ENCODE measurements at regions not wholly inside any gene's neighbourhood (a gene's known extent, or its start where the extent isn't known, plus 50 kb on each side); places are given as distances from the start of the nearest gene placed in this dataset.

- H3K4me3 ChIP-seq, result no peak overlapping the region
- peaks cover 13% of the 10 kb centered on the region; the same call in 1 of the 2 replicates for H3K9me3 ChIP-seq (replicated peaks)
- H3K27me3 ChIP-seq (replicated peaks), result no peaks in the 10 kb centered on the region
- no peaks in the 10 kb centered on the region for H3K36me3 ChIP-seq
- DNase-seq (ENCODE audit: low read depth in 1 of 2, low spot score in 2 of 2), result no peak
- no peak overlapping the region for H3K27ac ChIP-seq
- no peaks in the 10 kb centered on the region for H3K4me1 ChIP-seq (replicated peaks)
Measured at GRCh38 chr13:83538636-83539035, 343.6 kb downstream of the SLITRK1 start.

GRCh38 chr13:83536941-83537340 lies 345.3 kb downstream of the SLITRK1 start:
- DNase-seq (ENCODE audit: low read depth in 1 of 2, low spot score in 2 of 2), result no peak
- no peak overlapping the region for H3K27ac ChIP-seq
- H3K4me1 ChIP-seq (replicated peaks), result no peaks in the 10 kb centered on the region
- peaks cover 18% of the 10 kb centered on the region; the same call in 1 of the 2 replicates for H3K9me3 ChIP-seq (replicated peaks)
- H3K27me3 ChIP-seq (replicated peaks), result no peaks in the 10 kb centered on the region
- no peak overlapping the region for H3K4me3 ChIP-seq
- H3K36me3 ChIP-seq, result no peaks in the 10 kb centered on the region

- peaks cover 20% of the 10 kb centered on the region; the same call in 1 of the 2 replicates for H3K9me3 ChIP-seq (replicated peaks)
- H3K36me3 ChIP-seq, result no peaks in the 10 kb centered on the region
- no peak overlapping the region for H3K4me3 ChIP-seq
- H3K4me1 ChIP-seq (replicated peaks), result no peaks in the 10 kb centered on the region
- DNase-seq (ENCODE audit: low read depth in 1 of 2, low spot score in 2 of 2), result no peak
- no peak overlapping the region for H3K27ac ChIP-seq
- H3K27me3 ChIP-seq (replicated peaks), result no peaks in the 10 kb centered on the region
Measured at GRCh38 chr13:83536153-83536552, 346.1 kb downstream of the SLITRK1 start.

GRCh38 chr13:83532809-83533208 lies 349.5 kb downstream of the SLITRK1 start:
- Histone ChIP-seq H3K27ac (no peak overlapping the region), H3K27me3 (replicated peaks) (no peaks in the 10 kb centered on the region), H3K4me1 (replicated peaks) (no peaks in the 10 kb centered on the region), H3K36me3 (no peaks in the 10 kb centered on the region), H3K9me3 (replicated peaks) (peaks cover 25% of the 10 kb centered on the region; the same call in 1 of the 2 replicates), H3K4me3 (no peak overlapping the region)
- no peak for DNase-seq (ENCODE audit: low read depth in 1 of 2, low spot score in 2 of 2)

GRCh38 chr13:83531022-83531421 lies 351.3 kb downstream of the SLITRK1 start:
- H3K36me3 ChIP-seq, result no peaks in the 10 kb centered on the region
- H3K27me3 ChIP-seq (replicated peaks), result no peaks in the 10 kb centered on the region
- peaks cover 16% of the 10 kb centered on the region; the same call in 1 of the 2 replicates for H3K9me3 ChIP-seq (replicated peaks)
- no peak overlapping the region for H3K4me3 ChIP-seq
- no peak for DNase-seq (ENCODE audit: low read depth in 1 of 2, low spot score in 2 of 2)
- H3K4me1 ChIP-seq (replicated peaks), result no peaks in the 10 kb centered on the region
- H3K27ac ChIP-seq, result no peak overlapping the region

- DNase-seq (ENCODE audit: low read depth in 1 of 2, low spot score in 2 of 2), result no peak
- H3K4me1 ChIP-seq (replicated peaks), result no peaks in the 10 kb centered on the region
- H3K27me3 ChIP-seq (replicated peaks), result no peaks in the 10 kb centered on the region
Measured at GRCh38 chr13:83516781-83517180, 365.5 kb downstream of the SLITRK1 start.

GRCh38 chr13:83515268-83516015 lies 366.8 kb downstream of the SLITRK1 start:
- DNase-seq (ENCODE audit: low read depth in 1 of 2, low spot score in 2 of 2), result no peak
- Histone ChIP-seq H3K9me3 (replicated peaks) (peaks cover 18% of the 10 kb centered on the region), H3K27ac (no peak overlapping the region)

More at GRCh38 chr13:83516781-83517180, 365.5 kb downstream of the SLITRK1 start:
- Histone ChIP-seq H3K9me3 (replicated peaks) (peaks cover 17% of the 10 kb centered on the region), H3K4me3 (no peak overlapping the region), H3K36me3 (no peaks in the 10 kb centered on the region), H3K27ac (no peak overlapping the region)

GRCh38 chr13:83508771-83509301 lies 373.4 kb downstream of the SLITRK1 start:
- Histone ChIP-seq H3K4me1 (replicated peaks) (no peaks in the 10 kb centered on the region), H3K9me3 (replicated peaks) (0 out of 2 replicates have a peak, but pooled peaks cover 3% of the 10 kb centered on the region), H3K27ac (no peak overlapping the region), H3K36me3 (no peaks in the 10 kb centered on the region), H3K4me3 (no peak overlapping the region), H3K27me3 (replicated peaks) (no peaks in the 10 kb centered on the region)
- no peak for DNase-seq (ENCODE audit: low read depth in 1 of 2, low spot score in 2 of 2)

More at GRCh38 chr13:83515268-83516015, 366.8 kb downstream of the SLITRK1 start:
- Histone ChIP-seq H3K36me3 (no peaks in the 10 kb centered on the region), H3K4me3 (no peak overlapping the region), H3K4me1 (replicated peaks) (no peaks in the 10 kb centered on the region), H3K27me3 (replicated peaks) (no peaks in the 10 kb centered on the region)

- H3K4me3 ChIP-seq, result no peak overlapping the region
- H3K27me3 ChIP-seq (replicated peaks), result no peaks in the 10 kb centered on the region
- H3K9me3 ChIP-seq (replicated peaks), result 0 out of 2 replicates have a peak, but pooled peaks cover 4% of the 10 kb centered on the region
- no peaks in the 10 kb centered on the region for H3K36me3 ChIP-seq
- no peaks in the 10 kb centered on the region for H3K4me1 ChIP-seq (replicated peaks)
- H3K27ac ChIP-seq, result no peak overlapping the region
- DNase-seq (ENCODE audit: low read depth in 1 of 2, low spot score in 2 of 2), result no peak
Measured at GRCh38 chr13:83503424-83503823, 378.9 kb downstream of the SLITRK1 start.

GRCh38 chr13:83499286-83499685 lies 383.0 kb downstream of the SLITRK1 start:
- Histone ChIP-seq H3K4me1 (replicated peaks) (no peaks in the 10 kb centered on the region), H3K27ac (no peak overlapping the region), H3K4me3 (no peak overlapping the region), H3K9me3 (replicated peaks) (0 out of 2 replicates have a peak, but pooled peaks cover 4% of the 10 kb centered on the region), H3K36me3 (no peaks in the 10 kb centered on the region), H3K27me3 (replicated peaks) (no peaks in the 10 kb centered on the region)
- no peak for DNase-seq (ENCODE audit: low read depth in 1 of 2, low spot score in 2 of 2)

- Histone ChIP-seq H3K36me3 (no peaks in the 10 kb centered on the region), H3K27ac (no peak overlapping the region), H3K27me3 (replicated peaks) (no peaks in the 10 kb centered on the region), H3K4me1 (replicated peaks) (no peaks in the 10 kb centered on the region), H3K4me3 (no peak overlapping the region), H3K9me3 (replicated peaks) (0 out of 2 replicates have a peak, but pooled peaks cover 4% of the 10 kb centered on the region)
- DNase-seq (ENCODE audit: low read depth in 1 of 2, low spot score in 2 of 2), result no peak
Measured at GRCh38 chr13:83498481-83499190, 383.6 kb downstream of the SLITRK1 start.

- Histone ChIP-seq H3K27ac (no peak overlapping the region), H3K4me1 (replicated peaks) (no peaks in the 10 kb centered on the region), H3K4me3 (no peak overlapping the region), H3K9me3 (replicated peaks) (0 out of 2 replicates have a peak, but pooled peaks cover 4% of the 10 kb centered on the region), H3K27me3 (replicated peaks) (no peaks in the 10 kb centered on the region), H3K36me3 (no peaks in the 10 kb centered on the region)
- DNase-seq (ENCODE audit: low read depth in 1 of 2, low spot score in 2 of 2), result no peak
Measured at GRCh38 chr13:83498045-83498444, 384.2 kb downstream of the SLITRK1 start.

- H3K4me1 ChIP-seq (replicated peaks), result no peaks in the 10 kb centered on the region
- H3K9me3 ChIP-seq (replicated peaks), result 0 out of 2 replicates have a peak, but pooled peaks cover 2% of the 10 kb centered on the region
- DNase-seq (ENCODE audit: low read depth in 1 of 2, low spot score in 2 of 2), result no peak
- no peak overlapping the region for H3K27ac ChIP-seq
- no peaks in the 10 kb centered on the region for H3K36me3 ChIP-seq
- H3K27me3 ChIP-seq (replicated peaks), result no peaks in the 10 kb centered on the region
- H3K4me3 ChIP-seq, result no peak overlapping the region
Measured at GRCh38 chr13:83496501-83496900, 385.8 kb downstream of the SLITRK1 start.

GRCh38 chr13:83485101-83485500 lies 397.2 kb downstream of the SLITRK1 start:
- H3K4me1 ChIP-seq (replicated peaks), result no peaks in the 10 kb centered on the region
- no peak overlapping the region for H3K27ac ChIP-seq
- DNase-seq (ENCODE audit: low read depth in 1 of 2, low spot score in 2 of 2), result no peak
- no peak overlapping the region for H3K4me3 ChIP-seq
- peaks cover 4% of the 10 kb centered on the region; the same call in 1 of the 2 replicates for H3K9me3 ChIP-seq (replicated peaks)
- H3K36me3 ChIP-seq, result no peaks in the 10 kb centered on the region
- H3K27me3 ChIP-seq (replicated peaks), result no peaks in the 10 kb centered on the region
